HepG2 (cell line): ENCODE measurements at regions not wholly inside any gene's neighbourhood (a gene's known extent, or its start where the extent isn't known, plus 50 kb on each side); places are given as distances from the start of the nearest gene placed in this dataset.

Experiments
- AGO2 ChIP-seq: fragments of 200-400 bp; formaldehyde crosslinking; optimal IDR thresholded peaks from 2 replicates; pipeline ENCODE3; 2017; ENCODE audit warnings: mild to moderate bottlenecking, low read depth, low read length, moderate library complexity
- ARID3A ChIP-seq: IDR thresholded peaks from 2 replicates; pipeline ENCODE4 v1.6.1; 2012; ENCODE audit warnings: low read depth, low read length, improper control_type of control experiment
- ATM ChIP-seq: fragments of 450-650 bp; IDR thresholded peaks from 2 replicates; pipeline ENCODE4 v1.7.1; 2017; ENCODE audit warnings: mild to moderate bottlenecking, borderline replicate concordance
- DBP ChIP-seq: sonication (generic); formaldehyde crosslinking; IDR thresholded peaks from 2 replicates; pipeline ENCODE4 v1.4.0; 2020; ENCODE audit warnings: missing genetic modification reagents; ENCODE audit errors: not compliant biosample characterization
- ESRRA ChIP-seq: sonication (generic); formaldehyde crosslinking; IDR thresholded peaks from 2 replicates; pipeline ENCODE4 v1.5.1; 2020; ENCODE audit warnings: mild to moderate bottlenecking, low read depth, missing genetic modification reagents
- FOXJ3 ChIP-seq: sonication (generic); formaldehyde crosslinking; IDR thresholded peaks from 2 replicates; pipeline ENCODE4 v1.4.0; 2020; ENCODE audit warnings: missing genetic modification reagents, mild to moderate bottlenecking, borderline replicate concordance
- HMGXB3 ChIP-seq: sonication (generic); formaldehyde crosslinking; IDR thresholded peaks from 2 replicates; pipeline ENCODE4 v1.4.0; 2020; ENCODE audit warnings: missing genetic modification reagents, borderline replicate concordance
- ISX ChIP-seq: sonication (generic); formaldehyde crosslinking; conservative IDR thresholded peaks from 2 replicates; pipeline ENCODE4 v1.5.0; 2020; ENCODE audit warnings: missing genetic modification reagents
- NFKB2 ChIP-seq: sonication (generic); formaldehyde crosslinking; IDR thresholded peaks from 2 replicates; pipeline ENCODE4 v1.4.0; 2020; ENCODE audit warnings: missing genetic modification reagents, borderline replicate concordance
- PHB2 ChIP-seq: fragments of 450-650 bp; IDR thresholded peaks from 2 replicates; pipeline ENCODE4 v1.6.1; 2018; ENCODE audit not compliant: partially characterized antibody
- RARA ChIP-seq: IDR thresholded peaks from 2 replicates; pipeline ENCODE4 v1.6.1; 2016; ENCODE audit warnings: missing genetic modification reagents, missing compliant biosample characterization
- SETDB1 ChIP-seq: sonication (generic); formaldehyde crosslinking; IDR thresholded peaks from 2 replicates; pipeline ENCODE4 v1.5.1; 2020; ENCODE audit warnings: missing genetic modification reagents, mild to moderate bottlenecking, borderline replicate concordance
- TCF7L2 ChIP-seq: IDR thresholded peaks from 2 replicates; pipeline ENCODE4 v1.6.1; 2011; ENCODE audit warnings: mild to moderate bottlenecking, low read depth, low read length, moderate library complexity
- TFDP2 ChIP-seq: sonication (generic); formaldehyde crosslinking; IDR thresholded peaks from 2 replicates; pipeline ENCODE4 v1.4.0; 2020; ENCODE audit warnings: missing genetic modification reagents
- ZNF256 ChIP-seq: sonication (generic); formaldehyde crosslinking; conservative IDR thresholded peaks from 2 replicates; pipeline ENCODE4 v1.4.0; 2020; ENCODE audit warnings: missing genetic modification reagents
- ZNF264 ChIP-seq: sonication (generic); formaldehyde crosslinking; IDR thresholded peaks from 2 replicates; pipeline ENCODE4 v1.4.0; 2020; ENCODE audit warnings: missing genetic modification reagents
- ZNF331 ChIP-seq: sonication (generic); formaldehyde crosslinking; IDR thresholded peaks from 2 replicates; pipeline ENCODE4 v1.4.0; 2020; ENCODE audit warnings: missing genetic modification reagents
- ZNF678 ChIP-seq: sonication (generic); formaldehyde crosslinking; IDR thresholded peaks from 2 replicates; pipeline ENCODE4 v1.4.0; 2020; ENCODE audit warnings: mild to moderate bottlenecking, missing genetic modification reagents
- ZNF740 ChIP-seq: sonication (generic); formaldehyde crosslinking; IDR thresholded peaks from 2 replicates; pipeline ENCODE4 v1.4.0; 2020; ENCODE audit warnings: missing genetic modification reagents
- ZNF891 ChIP-seq: sonication (generic); formaldehyde crosslinking; IDR thresholded peaks from 2 replicates; pipeline ENCODE4 v1.5.0; 2020; ENCODE audit warnings: mild to moderate bottlenecking, missing genetic modification reagents
- ZSCAN29 ChIP-seq: sonication (generic); formaldehyde crosslinking; conservative IDR thresholded peaks from 2 replicates; pipeline ENCODE4 v1.4.0; 2020; ENCODE audit warnings: mild to moderate bottlenecking, missing genetic modification reagents

GRCh38 chr2:142813830-142814829, 63.3 kb upstream of the KYNU start (continued):
- peak; percentile 64; the same call in 1 of the 2 replicates for TF ChIP-seq HMGXB3 (CRISPR knock-in tag)
- 0 out of 2 replicates have a peak, but pooled peaks have one; percentile 31 for TF ChIP-seq ZSCAN29 (CRISPR knock-in tag)
- no peak for TF ChIP-seq NFKB2 (CRISPR knock-in tag)
- no peak for TF ChIP-seq TFDP2 (CRISPR knock-in tag)
- TF ChIP-seq ISX: no peak
- TF ChIP-seq AGO2: no peak
- TF ChIP-seq ZNF331 (CRISPR knock-in tag): peak; percentile 62; the same call in 1 of the 2 replicates
- TF ChIP-seq PHB2: no peak
- TF ChIP-seq ZNF740 (CRISPR knock-in tag): no peak
- TF ChIP-seq TCF7L2: peak; percentile 92
- TF ChIP-seq FOXJ3 (CRISPR knock-in tag): peak; percentile 84; the same call in 1 of the 2 replicates
- TF ChIP-seq ZNF256: no peak
- peak; percentile 13; the same call in 1 of the 2 replicates for TF ChIP-seq ARID3A
- TF ChIP-seq RARA (CRISPR knock-in tag): peak; percentile 93
- no peak for TF ChIP-seq ZNF678
- no peak for TF ChIP-seq ZNF891 (CRISPR knock-in tag)
- no peak for TF ChIP-seq SETDB1
- TF ChIP-seq ESRRA (CRISPR knock-in tag): peak; percentile 86
- TF ChIP-seq ZNF264 (CRISPR knock-in tag): 0 out of 2 replicates have a peak, but pooled peaks have one; percentile 50
- TF ChIP-seq DBP (CRISPR knock-in tag): no peak
- TF ChIP-seq ATM: no peak
